Transverse colon (tissue), 3 donors: ENCODE measurements at regions not wholly inside any gene's neighbourhood (a gene's known extent, or its start where the extent isn't known, plus 50 kb on each side); places are given as distances from the start of the nearest gene placed in this dataset.

Source experiments
- CTCF ChIP-seq, 5 experiments: fragments of 200-600 bp in 3 of 5; fragments of 450-650 bp in 2 of 5; sonication (generic) in 3 of 5; IDR thresholded peaks; 1 replicate in 2 of 5; 2 replicates in 3 of 5; pipeline ENCODE4 v1.5.1; 2016 to 2017; ENCODE audit warnings: antibody characterized with exemption in 5 of 5, inconsistent platforms in 3 of 5, mild to moderate bottlenecking in 2 of 5, moderate library complexity in 1 of 5
- EP300 ChIP-seq: sonication (generic); formaldehyde crosslinking; IDR thresholded peaks from one replicate; pipeline ENCODE4 v1.6.1; 2017; ENCODE audit warnings: antibody characterized with exemption, low read depth
- POLR2A ChIP-seq: fragments of 450-650 bp; IDR thresholded peaks from one replicate; pipeline ENCODE4 v1.6.1; 2016; ENCODE audit warnings: antibody characterized with exemption, mild to moderate bottlenecking, moderate library complexity

GRCh38 chr12:102281231-102281630 lies 83.6 kb upstream of the PMCH start:
- TF ChIP-seq POLR2A: no peak
- TF ChIP-seq CTCF (IDR thresholded peaks at IDR 0.05): no peak
- no peak for TF ChIP-seq EP300
